HepG2 (cell line): ENCODE measurements at regions not wholly inside any gene's neighbourhood (a gene's known extent, or its start where the extent isn't known, plus 50 kb on each side); places are given as distances from the start of the nearest gene placed in this dataset.

Experiments used
- ATAC-seq: fragments of 200-7000 bp; cut with Tn5 transposase; 3 replicates; pipeline ENCODE4 v1.9.1; 2020; ENCODE audit warnings: mild to moderate bottlenecking, moderate library complexity
- BruUV-seq: library from RNA; stranded (reverse); fragments of 400-500 nt; replicated peaks from 2 replicates; lab custom pipeline; 2021; lab: Mats Ljungman, UMichigan
- CTCF ChIA-PET: fragments of 300-600 bp; formaldehyde crosslinking; extraction: SDS; loops from one replicate; lab custom pipeline; 2021; ENCODE audit warnings: low total read pairs, inconsistent platforms, low intra/inter-chr PET ratio; lab: Yijun Ruan, JAX
- POLR2A ChIA-PET: fragments of 350-600 bp; sonication (Branson Sonifier 250); formaldehyde crosslinking; loops from one replicate; lab custom pipeline; 2020; ENCODE audit warnings: antibody characterized with exemption, inconsistent platforms; lab: Yijun Ruan, JAX
- DNase-seq: peaks from one replicate; pipeline ENCODE4 v3.0.0-alpha.2; 2015; ENCODE audit warnings: low spot score
- FAIRE-seq: peaks from 3 replicates; lab custom pipeline; 2011; peaks lifted over from hg19 to GRCh38; lab: Jason Lieb, UNC
- H2AFZ ChIP-seq: one replicate; pipeline ENCODE4 v1.6.1; 2011; ENCODE audit warnings: low read length, inconsistent platforms
- H3K27ac ChIP-seq: fragments of 300-600 bp; 3 replicates; pipeline ENCODE4 v1.8.0; 2011; ENCODE audit warnings: mixed run types, mild to moderate bottlenecking, mixed read lengths, low read length, inconsistent platforms; ENCODE audit not compliant: insufficient read depth; ENCODE audit errors: extremely low read length
- H3K27me3 ChIP-seq, 2 experiments: fragments of 200-600 bp in 1 of 2; 2 replicates in 1 of 2; 3 replicates in 1 of 2; pipeline versions ENCODE4 v1.6.0 to v1.8.0; 2011; ENCODE audit warnings: low read length in 2 of 2, mild to moderate bottlenecking in 2 of 2, moderate library complexity in 2 of 2, inconsistent platforms in 1 of 2; ENCODE audit not compliant: insufficient read depth in 2 of 2, control insufficient read depth in 1 of 2
- H3K36me3 ChIP-seq, 2 experiments: fragments of 200-600 bp in 1 of 2; replicated peaks in 1 of 2; 2 replicates in 1 of 2; 3 replicates in 1 of 2; pipeline versions ENCODE4 v1.5.1 to v1.8.0; 2011; ENCODE audit warnings: low read length in 2 of 2, inconsistent platforms in 1 of 2; ENCODE audit not compliant: insufficient read depth in 2 of 2, control insufficient read depth in 1 of 2
- H3K4me1 ChIP-seq: 2 replicates; pipeline ENCODE4 v1.5.1; 2012; ENCODE audit warnings: low read length, inconsistent platforms; ENCODE audit not compliant: insufficient read depth
- H3K4me2 ChIP-seq: 2 replicates; pipeline ENCODE4 v1.6.0; 2011; ENCODE audit warnings: low read depth, low read length, inconsistent platforms
- H3K4me3 ChIP-seq, 3 experiments: fragments of 200-600 bp in 1 of 3; sonication (generic), shearing (Covaris generic) in 1 of 3; replicated peaks in 1 of 3; 2 replicates each; pipeline ENCODE4 v1.5.1; 2011 to 2016; ENCODE audit warnings: low read length in 3 of 3, inconsistent platforms in 2 of 3, low read depth in 2 of 3, mild to moderate bottlenecking in 2 of 3, control low read depth in 1 of 3, mixed read lengths in 1 of 3; ENCODE audit not compliant: insufficient read depth in 1 of 3
- H3K79me2 ChIP-seq: one replicate; pipeline ENCODE4 v1.6.1; 2011; ENCODE audit warnings: low read length, inconsistent platforms; ENCODE audit not compliant: insufficient read depth
- H3K9ac ChIP-seq: 2 replicates; pipeline ENCODE4 v1.6.0; 2011; ENCODE audit warnings: mild to moderate bottlenecking, low read depth, low read length, inconsistent platforms; ENCODE audit not compliant: insufficient read depth
- H3K9me3 ChIP-seq: 2 replicates; pipeline ENCODE4 v1.5.1; 2012; ENCODE audit warnings: mild to moderate bottlenecking, low read length
- H4K20me1 ChIP-seq: 2 replicates; pipeline ENCODE4 v1.6.0; 2011; ENCODE audit warnings: inconsistent platforms, mild to moderate bottlenecking, low read length, moderate library complexity; ENCODE audit not compliant: insufficient read depth
- ATRX ChIP-seq: sonication (generic); formaldehyde crosslinking; IDR thresholded peaks from 2 replicates; pipeline ENCODE4 v1.4.0; 2020; ENCODE audit warnings: missing genetic modification reagents, borderline replicate concordance
- FOSL2 ChIP-seq: sonication (generic); formaldehyde crosslinking; IDR thresholded peaks from 2 replicates; pipeline ENCODE4 v1.4.0; 2020; ENCODE audit warnings: missing genetic modification reagents
- MAZ ChIP-seq, 2 experiments: sonication (generic) in 1 of 2; formaldehyde crosslinking in 1 of 2; IDR thresholded peaks; 2 replicates each; pipeline versions ENCODE4 v1.5.0 to v1.6.1; 2012 to 2020; ENCODE audit warnings: low read depth in 2 of 2, mild to moderate bottlenecking in 2 of 2, borderline replicate concordance in 1 of 2, improper control_type of control experiment in 1 of 2, low read length in 1 of 2, missing genetic modification reagents in 1 of 2, moderate library complexity in 1 of 2
- MTA3 ChIP-seq: sonication (generic); formaldehyde crosslinking; IDR thresholded peaks from 2 replicates; pipeline ENCODE4 v1.4.0; 2020; ENCODE audit warnings: missing genetic modification reagents
- MZF1 ChIP-seq: sonication (generic); formaldehyde crosslinking; IDR thresholded peaks from 2 replicates; pipeline ENCODE4 v1.8.1; 2023; ENCODE audit warnings: mild to moderate bottlenecking, missing genetic modification reagents, borderline replicate concordance
- NFIC ChIP-seq: IDR thresholded peaks from 2 replicates; pipeline ENCODE4 v1.6.1; 2012; ENCODE audit warnings: mild to moderate bottlenecking, low read length, inconsistent platforms
- RFX1 ChIP-seq: fragments of 450-650 bp; IDR thresholded peaks from 2 replicates; pipeline ENCODE4 v1.6.1; 2017
- SAP130 ChIP-seq: IDR thresholded peaks from 2 replicates; pipeline ENCODE4 v1.6.1; 2016; ENCODE audit warnings: low read depth
- TCF7L2 ChIP-seq: IDR thresholded peaks from 2 replicates; pipeline ENCODE4 v1.6.1; 2011; ENCODE audit warnings: mild to moderate bottlenecking, low read depth, low read length, moderate library complexity
- ZBTB7B ChIP-seq: sonication (generic); formaldehyde crosslinking; IDR thresholded peaks from 2 replicates; pipeline ENCODE4 v1.4.0; 2020; ENCODE audit warnings: missing genetic modification reagents
- ZEB1 ChIP-seq: IDR thresholded peaks from 2 replicates; pipeline ENCODE4 v1.6.1; 2012; ENCODE audit warnings: mild to moderate bottlenecking, low read depth, inconsistent platforms; ENCODE audit not compliant: insufficient replicate concordance
- ZNF124 ChIP-seq: sonication (generic); formaldehyde crosslinking; IDR thresholded peaks from 2 replicates; pipeline ENCODE4 v1.4.0; 2020; ENCODE audit warnings: missing genetic modification reagents
- ZNF724P ChIP-seq: sonication (generic); formaldehyde crosslinking; IDR thresholded peaks from 2 replicates; pipeline ENCODE4 v1.8.0; 2022; ENCODE audit warnings: missing genetic modification reagents, borderline replicate concordance
- ZNF773 ChIP-seq: sonication (generic); formaldehyde crosslinking; IDR thresholded peaks from 2 replicates; pipeline ENCODE4 v1.4.0; 2020; ENCODE audit warnings: missing genetic modification reagents, borderline replicate concordance
- ZNF792 ChIP-seq: IDR thresholded peaks from 2 replicates; pipeline ENCODE4 v1.6.1; 2016
- WGBS: methylation state at CpG from one replicate; pipeline ENCODE4 v1.1.6; 2017; ENCODE audit warnings: low lambda C conversion rate; 5-methylcytosine and 5-hydroxymethylcytosine counted together
- in situ Hi-C: cut with HindIII; loops from 2 replicates; pipeline ENCODE4 v1.10.0; 2017; ENCODE audit warnings: low pct_unique_long_range_greater_than_20kb; ENCODE audit not compliant: extremely low pct_ligation_motif_present
- intact Hi-C: fragments of 100-400 bp; cut with micrococcal nuclease; formaldehyde crosslinking; loops from one replicate; pipeline ENCODE4 v1.10.0; 2022; ENCODE audit not compliant: unreplicated experiment
- TF ChIP-seq, protein P1 (sequence below): sonication (generic); formaldehyde crosslinking; IDR thresholded peaks from 2 replicates; pipeline ENCODE4 v1.4.0; 2020; ENCODE audit warnings: mild to moderate bottlenecking, low read depth, missing genetic modification reagents

DNA sequence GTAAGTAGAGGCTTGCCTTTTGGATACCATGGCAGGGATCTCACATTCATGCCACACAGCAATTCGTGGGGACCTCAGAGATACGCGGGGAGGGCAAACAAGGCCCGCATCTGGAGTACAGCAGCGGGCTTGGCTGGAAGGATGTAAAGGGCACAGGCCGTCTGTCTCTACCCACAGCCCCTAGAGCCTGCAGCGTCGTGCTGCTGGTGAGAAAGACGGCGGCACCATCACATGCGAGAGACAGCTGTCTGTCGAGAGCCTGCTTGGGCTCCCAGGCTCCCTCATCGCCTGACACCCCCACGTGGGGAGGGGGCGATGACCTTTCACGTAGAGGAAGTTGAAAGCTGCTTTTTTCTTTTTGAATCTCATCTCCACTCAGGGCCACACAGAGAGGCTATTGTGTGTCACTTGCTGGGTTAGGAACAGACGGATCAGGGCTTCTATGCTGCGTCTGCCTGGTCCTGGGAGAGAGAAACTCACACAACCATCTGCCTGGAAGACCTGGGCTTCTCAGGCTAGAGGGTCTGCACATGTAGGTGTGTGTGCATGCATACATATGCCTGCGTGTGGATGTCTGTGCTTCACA is 134.6 kb upstream of the PPP1R26 start:
- Histone ChIP-seq H3K4me3 (no peak overlapping the region), H3K9ac (no peak overlapping the region), H3K27me3 (peaks cover 12 to 83% of the 10 kb centered on the region in 2 experiments), H3K36me3 (no peaks in the 10 kb centered on the region), H4K20me1 (peaks cover 8% of the 10 kb centered on the region; the same call in 1 of the 2 replicates), H3K4me1 (no peaks in the 10 kb centered on the region), H2AFZ (no peak overlapping the region), H3K79me2 (no peaks in the 10 kb centered on the region), H3K9me3 (no peaks in the 10 kb centered on the region), H3K27ac (no peak overlapping the region), H3K4me2 (no peak overlapping the region)
- WGBS = 0% methylated on average over 6 of the region's 19 CpGs
- no peak for DNase-seq
- no TSS peak for BruUV-seq
- TF ChIP-seq FOSL2 = no peak
- no peak for TF ChIP-seq ZNF124
- no peak for TF ChIP-seq ZNF724P (CRISPR knock-in tag)
- no peak for TF ChIP-seq MTA3
- TF ChIP-seq ZEB1 = no peak
- TF ChIP-seq NFIC = no peak
- no peak for TF ChIP-seq ZNF773 (CRISPR knock-in tag)
- no peak for TF ChIP-seq RFX1
- no peak for TF ChIP-seq TCF7L2
- TF ChIP-seq ZBTB7B (CRISPR knock-in tag) = no peak
- no peak for TF ChIP-seq ZNF792 (CRISPR knock-in tag)
- TF ChIP-seq ATRX (CRISPR knock-in tag) = no peak
- TF ChIP-seq SAP130 = no peak
- TF ChIP-seq MZF1 (CRISPR knock-in tag) = no peak
- no peak for TF ChIP-seq MAZ (IDR thresholded peaks at IDR 0.05; ENCODE audit: borderline replicate concordance, low read depth, low read length)
- no peak for TF ChIP-seq MAZ (CRISPR knock-in tag; IDR thresholded peaks at IDR 0.05; ENCODE audit: low read depth)
- TF ChIP-seq, protein P1, sequence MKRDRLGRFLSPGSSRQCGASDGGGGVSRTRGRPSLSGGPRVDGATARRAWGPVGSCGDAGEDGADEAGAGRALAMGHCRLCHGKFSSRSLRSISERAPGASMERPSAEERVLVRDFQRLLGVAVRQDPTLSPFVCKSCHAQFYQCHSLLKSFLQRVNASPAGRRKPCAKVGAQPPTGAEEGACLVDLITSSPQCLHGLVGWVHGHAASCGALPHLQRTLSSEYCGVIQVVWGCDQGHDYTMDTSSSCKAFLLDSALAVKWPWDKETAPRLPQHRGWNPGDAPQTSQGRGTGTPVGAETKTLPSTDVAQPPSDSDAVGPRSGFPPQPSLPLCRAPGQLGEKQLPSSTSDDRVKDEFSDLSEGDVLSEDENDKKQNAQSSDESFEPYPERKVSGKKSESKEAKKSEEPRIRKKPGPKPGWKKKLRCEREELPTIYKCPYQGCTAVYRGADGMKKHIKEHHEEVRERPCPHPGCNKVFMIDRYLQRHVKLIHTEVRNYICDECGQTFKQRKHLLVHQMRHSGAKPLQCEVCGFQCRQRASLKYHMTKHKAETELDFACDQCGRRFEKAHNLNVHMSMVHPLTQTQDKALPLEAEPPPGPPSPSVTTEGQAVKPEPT (CRISPR knock-in tag) = no peak
- ChIA-PET CTCF (no interaction called here), POLR2A (no interaction called here)
- intact Hi-C loops = no loop called here
- ATAC-seq = no peak
- FAIRE-seq = no peak
- in situ Hi-C loops = loop anchor here (5.0 kb wide), 1 partner anchor 258 kb away; the partner anchor contains the start of gene OLFM1
